ENCODE measurements at regions not wholly inside any gene's neighbourhood (a gene's known extent, or its start where the extent isn't known, plus 50 kb on each side); places are given as distances from the start of the nearest gene placed in this dataset.
A peak's percentile ranks its signal among the peaks of the same experiment; 100 is the strongest.

DNA sequence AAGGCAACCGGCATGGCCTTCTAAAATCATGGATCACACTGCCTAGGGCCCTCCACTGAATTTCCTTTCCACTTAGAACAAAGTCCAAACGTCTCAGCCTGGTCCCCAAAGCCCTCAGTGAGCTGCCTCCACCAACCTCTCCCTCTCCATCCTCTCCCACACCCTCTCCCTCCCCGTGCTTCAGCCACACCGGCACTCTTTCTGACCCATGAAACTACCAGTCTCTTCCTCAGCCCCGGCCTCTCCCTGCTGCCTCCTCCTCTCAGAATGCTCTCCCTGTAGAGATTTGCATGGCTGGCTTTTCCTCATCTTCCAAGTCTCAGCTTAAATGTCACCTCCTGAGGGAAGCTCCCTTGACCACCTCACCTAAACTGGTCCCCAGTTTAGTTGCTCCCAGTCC, 219.0 kb upstream of the ZMIZ1 start:
- Histone ChIP-seq H3K27ac (no peak overlapping the region), H3K4me3 (no peak overlapping the region)
- peak; percentile 52 for DNase-seq (ENCODE audit: low spot score)
- TF ChIP-seq CTCF (IDR thresholded peaks at IDR 0.05): no peak

- Histone ChIP-seq H3K4me3 (no peak overlapping the region), H3K27ac (no peak overlapping the region)
- no peak for TF ChIP-seq CTCF (IDR thresholded peaks at IDR 0.05)
- DNase-seq (ENCODE audit: low spot score): peak; percentile 60
These were observed 217.9 kb upstream of the ZMIZ1 start for GRCh38 chr10:78850644-78851435.

DNA sequence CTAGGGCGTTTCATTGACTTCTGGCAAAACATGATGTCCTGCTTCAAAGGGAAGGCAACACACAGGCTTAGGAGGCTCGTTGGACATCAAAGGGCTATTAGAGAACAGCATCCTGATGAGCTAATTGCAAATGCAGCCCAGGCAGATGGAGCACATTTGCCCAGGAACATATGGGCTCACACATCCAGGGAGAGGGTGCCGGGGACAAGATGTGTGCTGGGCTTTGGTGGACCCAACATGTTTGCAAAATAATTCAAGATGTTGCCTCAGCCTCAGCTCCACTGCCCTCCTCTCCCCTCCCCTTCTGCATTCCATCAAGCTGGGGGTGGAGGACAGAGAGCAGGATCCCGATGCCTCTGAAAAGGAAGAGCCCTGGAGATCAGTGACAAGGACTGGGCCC, 217.1 kb upstream of the ZMIZ1 start:
- H3K4me3 ChIP-seq: no peak overlapping the region
- H3K27ac ChIP-seq: no peak overlapping the region
- peak; percentile 35 for DNase-seq (ENCODE audit: low spot score)
- TF ChIP-seq CTCF (IDR thresholded peaks at IDR 0.05): no peak

GRCh38 chr10:78852466-78853240, 216.1 kb upstream of the ZMIZ1 start:
- TF ChIP-seq CTCF (IDR thresholded peaks at IDR 0.05): no peak
- Histone ChIP-seq H3K27ac (no peak overlapping the region), H3K4me3 (no peak overlapping the region)
- DNase-seq (ENCODE audit: low spot score): peak; percentile 67

- no peak for DNase-seq (ENCODE audit: low spot score)
- no peak overlapping the region for H3K4me3 ChIP-seq
- no peak overlapping the region for H3K27ac ChIP-seq
- no peak for TF ChIP-seq CTCF (IDR thresholded peaks at IDR 0.05)
These were observed 214.9 kb upstream of the ZMIZ1 start for GRCh38 chr10:78853864-78854263.

DNA sequence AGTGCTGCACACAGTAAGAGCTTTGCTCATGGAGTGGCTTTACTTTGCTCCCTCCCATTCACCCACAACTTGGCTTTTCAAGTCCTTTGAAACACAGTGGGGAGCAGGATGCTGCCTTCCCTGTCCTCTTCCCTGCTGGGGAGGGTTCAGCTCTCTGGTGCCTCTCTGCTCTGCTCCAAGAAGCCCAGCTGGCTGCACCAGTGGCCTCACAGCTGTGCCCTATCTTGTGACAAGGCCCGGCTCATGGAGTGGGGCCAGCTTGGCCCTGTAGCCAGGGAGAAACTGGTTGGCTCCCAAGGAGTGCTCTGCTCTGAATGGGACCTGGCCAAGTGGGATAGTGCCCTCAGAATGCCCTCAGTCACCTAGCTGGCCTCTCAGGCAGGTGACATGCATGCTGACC, 212.3 kb upstream of the ZMIZ1 start:
- Histone ChIP-seq H3K4me3 (no peak overlapping the region), H3K27ac (no peak overlapping the region)
- TF ChIP-seq CTCF (IDR thresholded peaks at IDR 0.05): no peak
- DNase-seq (ENCODE audit: low spot score): peak; percentile 75

DNA sequence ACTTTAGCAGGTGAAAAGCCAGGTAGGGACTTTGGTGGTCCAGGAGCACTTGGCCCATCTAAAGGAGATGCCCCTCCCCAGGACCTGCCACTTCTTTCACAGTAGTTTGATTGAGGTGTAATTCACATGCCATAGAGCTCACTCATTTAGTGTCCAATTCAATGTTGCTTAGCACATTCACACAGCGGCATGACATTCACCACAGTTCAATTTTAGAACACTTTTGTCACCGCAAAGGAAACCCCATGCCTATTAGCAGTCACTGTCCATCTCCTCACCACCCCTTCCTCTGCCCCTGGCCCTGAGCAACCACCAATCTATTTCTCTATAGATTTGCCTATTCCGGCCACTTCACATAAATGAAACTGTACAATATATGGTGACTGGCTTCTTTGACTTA, 211.6 kb upstream of the ZMIZ1 start:
- no peak for TF ChIP-seq CTCF (IDR thresholded peaks at IDR 0.05)
- DNase-seq (ENCODE audit: low spot score): no peak
- Histone ChIP-seq H3K27ac (no peak overlapping the region), H3K4me3 (no peak overlapping the region)

Data from coronary artery (tissue), 2 donors.